Chondrocyte (in vitro differentiated cells): ENCODE measurements at regions not wholly inside any gene's neighbourhood (a gene's known extent, or its start where the extent isn't known, plus 50 kb on each side); places are given as distances from the start of the nearest gene placed in this dataset.

Experiments
- DNase-seq: peaks from one replicate; pipeline ENCODE4 v3.0.0; 2021; ENCODE audit warnings: mixed read lengths, low spot score
- H3K27ac Mint-ChIP-seq: one replicate; pipeline ENCODE4 v1.8.0; 2021; ENCODE audit warnings: mild to moderate bottlenecking, moderate library complexity, mixed read lengths; ENCODE audit not compliant: unreplicated experiment
- H3K27me3 Mint-ChIP-seq: 2 replicates; pipeline ENCODE4 v1.8.0; 2021; ENCODE audit warnings: low read depth, mixed read lengths
- H3K36me3 Mint-ChIP-seq: 2 replicates; pipeline ENCODE4 v1.8.0; 2021; ENCODE audit warnings: low read depth, mixed read lengths
- H3K4me1 Mint-ChIP-seq: 2 replicates; pipeline ENCODE4 v1.8.0; 2021; ENCODE audit warnings: low read depth, mild to moderate bottlenecking, mixed read lengths
- H3K4me3 Mint-ChIP-seq: one replicate; pipeline ENCODE4 v1.8.0; 2021; ENCODE audit warnings: mild to moderate bottlenecking, moderate library complexity, mixed read lengths; ENCODE audit not compliant: unreplicated experiment
- H3K9me3 Mint-ChIP-seq: 2 replicates; pipeline ENCODE4 v1.8.0; 2021; ENCODE audit warnings: low read depth, mixed read lengths
- CTCF ChIP-seq: fragments of 200-600 bp; sonication (generic); IDR thresholded peaks from 2 replicates; pipeline ENCODE4 v1.5.0; 2021; ENCODE audit warnings: antibody characterized with exemption, mild to moderate bottlenecking, moderate library complexity

DNA sequence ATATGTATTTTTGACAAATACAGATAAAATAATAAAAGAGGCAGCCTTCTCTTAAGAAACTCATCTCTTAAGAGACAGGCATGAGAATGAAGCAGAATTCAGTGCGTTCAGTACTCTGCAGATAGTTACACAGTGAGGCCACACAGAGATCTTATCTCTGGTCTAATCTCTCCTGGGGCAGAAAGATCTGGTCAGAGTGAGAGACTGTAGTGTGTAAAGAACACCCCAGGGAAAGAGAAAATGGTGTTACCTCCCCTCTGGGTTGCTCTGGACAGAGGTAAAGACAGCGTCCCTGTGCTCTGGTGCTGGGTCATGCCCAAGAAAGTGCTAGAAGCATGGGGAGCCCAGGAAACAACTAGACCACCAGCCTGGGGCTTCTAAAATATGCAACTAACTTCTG lies 216.3 kb downstream of the SIPA1L2 start:
- peaks cover 8% of the 10 kb centered on the region for H3K36me3 Mint-ChIP-seq
- no peak overlapping the region for H3K4me3 Mint-ChIP-seq
- no peak for TF ChIP-seq CTCF
- peaks cover 3% of the 10 kb centered on the region for H3K9me3 Mint-ChIP-seq
- H3K27me3 Mint-ChIP-seq, result no peaks in the 10 kb centered on the region
- H3K4me1 Mint-ChIP-seq, result peaks cover 18% of the 10 kb centered on the region
- DNase-seq, result no peak
- H3K27ac Mint-ChIP-seq, result no peak overlapping the region

GRCh38 chr1:232409584-232409983 lies 220.3 kb downstream of the SIPA1L2 start:
- H3K36me3 Mint-ChIP-seq, result peaks cover 8% of the 10 kb centered on the region

GRCh38 chr1:232407120-232407519 lies 222.8 kb downstream of the SIPA1L2 start:
- H3K27ac Mint-ChIP-seq, result no peak overlapping the region
- no peak for DNase-seq
- peaks cover 3% of the 10 kb centered on the region for H3K9me3 Mint-ChIP-seq
- no peak overlapping the region for H3K4me3 Mint-ChIP-seq
- peaks cover 11% of the 10 kb centered on the region for H3K36me3 Mint-ChIP-seq
- no peaks in the 10 kb centered on the region for H3K27me3 Mint-ChIP-seq
- no peaks in the 10 kb centered on the region for H3K4me1 Mint-ChIP-seq
- no peak for TF ChIP-seq CTCF

More at GRCh38 chr1:232409584-232409983, 220.3 kb downstream of the SIPA1L2 start:
- H3K27ac Mint-ChIP-seq, result no peak overlapping the region
- H3K9me3 Mint-ChIP-seq, result peaks cover 3% of the 10 kb centered on the region
- H3K4me1 Mint-ChIP-seq, result no peaks in the 10 kb centered on the region
- no peak overlapping the region for H3K4me3 Mint-ChIP-seq
- DNase-seq, result no peak
- H3K27me3 Mint-ChIP-seq, result no peaks in the 10 kb centered on the region
- no peak for TF ChIP-seq CTCF

DNA sequence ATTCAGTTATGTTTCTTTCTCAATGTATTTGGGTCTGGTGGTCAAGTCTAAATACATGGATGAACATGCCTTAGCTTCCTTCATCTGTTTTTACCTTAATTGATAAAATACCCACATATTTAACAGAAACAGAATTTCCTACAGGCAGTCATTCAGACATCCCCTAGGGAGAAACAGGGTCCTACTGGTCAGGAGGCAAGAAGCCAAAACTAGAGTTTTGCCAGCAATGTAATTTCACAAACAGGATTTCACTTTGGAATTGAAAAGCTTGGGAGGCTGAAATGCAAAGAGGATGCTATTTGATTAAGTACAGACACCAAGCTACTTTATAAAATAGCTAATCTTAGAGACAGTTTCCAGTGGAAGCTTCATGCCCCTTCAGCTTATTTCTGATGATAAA lies 224.2 kb downstream of the SIPA1L2 start:
- peaks cover 3% of the 10 kb centered on the region for H3K9me3 Mint-ChIP-seq
- TF ChIP-seq CTCF, result no peak
- no peak for DNase-seq
- H3K4me3 Mint-ChIP-seq, result no peak overlapping the region
- no peaks in the 10 kb centered on the region for H3K27me3 Mint-ChIP-seq
- peaks cover 20% of the 10 kb centered on the region for H3K36me3 Mint-ChIP-seq
- H3K4me1 Mint-ChIP-seq, result no peaks in the 10 kb centered on the region
- H3K27ac Mint-ChIP-seq, result no peak overlapping the region

DNA sequence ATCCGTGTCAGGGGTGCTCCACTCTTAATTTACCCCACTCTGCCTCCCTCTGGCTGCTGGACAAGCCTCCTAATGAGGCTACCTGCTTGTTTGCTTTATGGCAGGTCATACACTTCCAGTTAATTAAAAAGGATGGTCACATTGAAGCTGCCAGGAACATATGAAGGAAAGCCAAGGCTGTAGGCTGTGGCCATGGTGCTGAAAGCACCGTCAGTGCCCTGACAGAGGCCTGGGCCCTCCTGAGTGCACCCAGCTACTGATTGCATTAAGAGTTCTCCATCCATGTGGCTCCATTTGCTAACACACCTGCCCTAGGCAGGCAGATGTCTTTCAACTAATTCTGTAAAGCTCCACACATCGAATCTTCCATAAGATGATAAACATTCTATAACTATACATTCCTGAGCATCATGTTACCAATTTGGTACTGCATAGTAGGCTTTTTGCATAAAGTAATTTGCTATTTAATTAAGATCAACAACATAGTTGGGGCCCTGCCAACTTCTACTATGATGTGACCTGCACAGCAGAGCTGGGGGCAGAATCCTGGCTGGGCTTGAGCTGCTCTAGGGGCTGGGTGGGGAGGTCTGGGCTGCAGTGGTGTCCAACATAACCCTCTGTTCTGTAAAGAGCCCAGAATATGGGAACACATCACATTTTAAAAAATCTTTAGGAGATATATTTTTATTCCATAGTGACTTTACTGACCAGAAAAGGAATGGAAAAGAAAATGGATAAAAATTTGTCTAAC lies 224.8 kb downstream of the SIPA1L2 start:
- no peak for DNase-seq
- Mint-ChIP-seq H3K4me1 (no peaks in the 10 kb centered on the region), H3K27ac (no peak overlapping the region), H3K27me3 (no peaks in the 10 kb centered on the region), H3K9me3 (peaks cover 3% of the 10 kb centered on the region), H3K36me3 (peaks cover 25% of the 10 kb centered on the region), H3K4me3 (no peak overlapping the region)
- TF ChIP-seq CTCF, result no peak
